Stomach (tissue), 8 donors: ENCODE measurements at regions not wholly inside any gene's neighbourhood (a gene's known extent, or its start where the extent isn't known, plus 50 kb on each side); places are given as distances from the start of the nearest gene placed in this dataset.

Source experiments
- DNase-seq, 2 donors: peaks; one replicate each; pipeline versions ENCODE4 v3.0.0 to v3.0.0-alpha.2; 2013 to 2019
- H3K27ac ChIP-seq, 5 donors: fragments of 200-600 bp in 4 of 5; sonication (generic) in 4 of 5; one replicate each; pipeline ENCODE4 v1.5.1; 2013 to 2019; ENCODE audit warnings: mild to moderate bottlenecking in 1 of 5, moderate library complexity in 1 of 5
- H3K27me3 ChIP-seq, 3 donors: fragments of 200-600 bp; sonication (generic); one replicate each; pipeline ENCODE4 v1.5.1; 2017 to 2019; ENCODE audit warnings: mixed run types in 1 of 3
- H3K36me3 ChIP-seq, 4 donors: fragments of 200-600 bp; sonication (generic); 1 replicate in 3 of 4; 2 replicates in 1 of 4; pipeline ENCODE4 v1.5.1; 2016 to 2019
- H3K4me1 ChIP-seq, 4 donors: fragments of 200-600 bp; sonication (generic); one replicate each; pipeline ENCODE4 v1.5.1; 2016 to 2019
- H3K4me3 ChIP-seq, 4 donors: fragments of 200-600 bp; sonication (generic) in 3 of 4; one replicate each; pipeline ENCODE4 v1.5.1; 2016 to 2019; ENCODE audit warnings: mild to moderate bottlenecking in 1 of 4
- H3K9me3 ChIP-seq, 4 donors: fragments of 200-600 bp; sonication (generic); one replicate each; pipeline ENCODE4 v1.5.1; 2016 to 2019
- EP300 ChIP-seq: sonication (generic); formaldehyde crosslinking; IDR thresholded peaks from one replicate; pipeline ENCODE4 v1.6.1; 2017; ENCODE audit warnings: antibody characterized with exemption
- POLR2A ChIP-seq, 4 donors: fragments of 450-650 bp; IDR thresholded peaks; one replicate each; pipeline ENCODE4 v1.6.1; 2016; ENCODE audit warnings: antibody characterized with exemption in 4 of 4, control low read depth in 2 of 4, mild to moderate bottlenecking in 1 of 4, moderate library complexity in 1 of 4
- POLR2AphosphoS5 ChIP-seq, 3 donors: sonication (generic); formaldehyde crosslinking; IDR thresholded peaks; one replicate each; pipeline ENCODE4 v1.6.1; 2016; ENCODE audit warnings: antibody characterized with exemption in 3 of 3
- WGBS, 5 donors: extraction: QIAGEN DNeasy Blood & Tissue Kit in 3 of 5; methylation state at CpG; one replicate each; pipeline versions ENCODE4 v1.1.5 to v1.1.7; 2013 to 2018; 5-methylcytosine and 5-hydroxymethylcytosine counted together
- intact Hi-C: fragments of 100-400 bp; cut with DNase I; formaldehyde crosslinking; loops from one replicate; pipeline ENCODE4 v1.15.1; 2023; ENCODE audit warnings: low total_unique reads
- TF ChIP-seq, protein P1 (sequence below), 7 experiments: fragments of 450-650 bp in 4 of 7; fragments of 200-600 bp in 3 of 7; sonication (generic) in 3 of 7; IDR thresholded peaks; one replicate each; pipeline ENCODE4 v1.5.1; 2016 to 2019; ENCODE audit warnings: antibody characterized with exemption in 7 of 7, control low read depth in 2 of 7, mild to moderate bottlenecking in 1 of 7
- donor health status: healthy with polysubstance abuse.
- donor health status: Bipolar disorder and iron deficiency.
- donor health status: healthy.

DNA sequence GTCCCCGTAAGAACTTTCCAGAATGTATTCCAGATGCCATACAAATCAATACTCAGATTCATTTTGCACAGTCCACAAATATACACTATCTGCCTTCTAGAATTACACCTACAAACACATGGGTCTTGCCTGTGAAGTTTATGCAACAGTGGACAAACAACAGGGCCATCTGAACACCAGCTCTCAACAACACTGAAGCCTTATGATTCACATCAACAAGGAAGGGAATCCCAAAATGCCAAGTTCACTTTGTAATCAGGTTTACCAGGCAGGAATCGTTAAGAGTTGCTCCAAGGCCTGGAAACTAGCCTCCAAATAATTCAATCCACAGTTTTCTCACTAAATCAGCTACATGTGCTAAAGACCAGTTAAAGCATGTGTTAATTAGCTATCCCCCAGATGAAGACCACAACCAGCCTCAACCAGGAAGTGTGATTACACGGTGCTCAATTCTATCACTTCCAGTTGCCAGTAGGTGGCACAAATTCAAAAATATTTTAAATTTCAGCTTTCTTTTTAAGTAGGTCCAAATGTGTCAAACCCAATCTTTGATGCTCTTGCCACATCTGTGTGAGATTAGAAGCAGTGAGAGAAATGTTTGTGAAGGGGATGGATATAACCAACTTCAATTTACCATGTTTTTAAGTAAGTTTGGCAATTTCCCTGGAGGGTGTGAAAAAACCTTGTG is 139.1 kb upstream of the BDNF start:
- intact Hi-C loops: no loop called here
- no peak for DNase-seq
- no peaks in the 10 kb centered on the region for H3K27me3 ChIP-seq
- peaks cover 0 to 3% (median 0%) of the 10 kb centered on the region in 4 donors for H3K9me3 ChIP-seq
- no peak overlapping the region for H3K4me3 ChIP-seq
- 27 to 46% (median 42%) methylated on average over 3 of the region's 3 CpGs for WGBS, 5 donors
- no peaks in the 10 kb centered on the region for H3K4me1 ChIP-seq
- no peak overlapping the region for H3K27ac ChIP-seq
- no peaks in the 10 kb centered on the region for H3K36me3 ChIP-seq
- TF ChIP-seq, protein P1, sequence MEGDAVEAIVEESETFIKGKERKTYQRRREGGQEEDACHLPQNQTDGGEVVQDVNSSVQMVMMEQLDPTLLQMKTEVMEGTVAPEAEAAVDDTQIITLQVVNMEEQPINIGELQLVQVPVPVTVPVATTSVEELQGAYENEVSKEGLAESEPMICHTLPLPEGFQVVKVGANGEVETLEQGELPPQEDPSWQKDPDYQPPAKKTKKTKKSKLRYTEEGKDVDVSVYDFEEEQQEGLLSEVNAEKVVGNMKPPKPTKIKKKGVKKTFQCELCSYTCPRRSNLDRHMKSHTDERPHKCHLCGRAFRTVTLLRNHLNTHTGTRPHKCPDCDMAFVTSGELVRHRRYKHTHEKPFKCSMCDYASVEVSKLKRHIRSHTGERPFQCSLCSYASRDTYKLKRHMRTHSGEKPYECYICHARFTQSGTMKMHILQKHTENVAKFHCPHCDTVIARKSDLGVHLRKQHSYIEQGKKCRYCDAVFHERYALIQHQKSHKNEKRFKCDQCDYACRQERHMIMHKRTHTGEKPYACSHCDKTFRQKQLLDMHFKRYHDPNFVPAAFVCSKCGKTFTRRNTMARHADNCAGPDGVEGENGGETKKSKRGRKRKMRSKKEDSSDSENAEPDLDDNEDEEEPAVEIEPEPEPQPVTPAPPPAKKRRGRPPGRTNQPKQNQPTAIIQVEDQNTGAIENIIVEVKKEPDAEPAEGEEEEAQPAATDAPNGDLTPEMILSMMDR (IDR thresholded peaks at IDR 0.05): no peak
- no peak for TF ChIP-seq POLR2A (IDR thresholded peaks at IDR 0.05)
- no peak for TF ChIP-seq EP300
- TF ChIP-seq POLR2AphosphoS5 (IDR thresholded peaks at IDR 0.05): no peak

DNA sequence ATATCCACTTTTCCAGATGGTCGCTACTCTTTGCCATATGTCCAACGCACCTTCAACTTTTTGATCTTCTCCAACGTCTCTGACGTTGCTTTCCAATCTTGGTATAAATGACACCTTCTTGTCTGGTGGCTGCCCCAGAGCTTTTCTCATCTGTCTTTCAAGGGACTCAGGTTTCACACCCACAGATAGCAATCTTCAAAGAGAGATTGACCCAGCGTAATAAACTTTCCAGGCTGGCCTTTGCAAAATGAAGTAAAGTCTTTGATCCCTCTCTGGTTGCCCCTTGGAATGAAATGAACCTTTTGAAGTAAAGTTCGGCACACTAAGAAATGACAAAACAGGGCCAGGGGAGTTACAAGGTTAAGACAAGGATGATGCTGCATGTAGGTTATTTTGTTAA is 138.4 kb upstream of the BDNF start:
- Histone ChIP-seq H3K4me1 (no peaks in the 10 kb centered on the region), H3K36me3 (no peaks in the 10 kb centered on the region), H3K4me3 (no peak overlapping the region), H3K27me3 (no peaks in the 10 kb centered on the region), H3K27ac (no peak overlapping the region), H3K9me3 (peaks cover 0 to 3% (median 0%) of the 10 kb centered on the region in 4 donors)
- WGBS, 5 donors: 43 to 62% (median 55%) methylated on average over 6 of the region's 6 CpGs
- no peak for TF ChIP-seq POLR2A (IDR thresholded peaks at IDR 0.05)
- no peak for TF ChIP-seq POLR2AphosphoS5 (IDR thresholded peaks at IDR 0.05)
- no peak for TF ChIP-seq EP300
- no peak for DNase-seq
- intact Hi-C loops: no loop called here

DNA sequence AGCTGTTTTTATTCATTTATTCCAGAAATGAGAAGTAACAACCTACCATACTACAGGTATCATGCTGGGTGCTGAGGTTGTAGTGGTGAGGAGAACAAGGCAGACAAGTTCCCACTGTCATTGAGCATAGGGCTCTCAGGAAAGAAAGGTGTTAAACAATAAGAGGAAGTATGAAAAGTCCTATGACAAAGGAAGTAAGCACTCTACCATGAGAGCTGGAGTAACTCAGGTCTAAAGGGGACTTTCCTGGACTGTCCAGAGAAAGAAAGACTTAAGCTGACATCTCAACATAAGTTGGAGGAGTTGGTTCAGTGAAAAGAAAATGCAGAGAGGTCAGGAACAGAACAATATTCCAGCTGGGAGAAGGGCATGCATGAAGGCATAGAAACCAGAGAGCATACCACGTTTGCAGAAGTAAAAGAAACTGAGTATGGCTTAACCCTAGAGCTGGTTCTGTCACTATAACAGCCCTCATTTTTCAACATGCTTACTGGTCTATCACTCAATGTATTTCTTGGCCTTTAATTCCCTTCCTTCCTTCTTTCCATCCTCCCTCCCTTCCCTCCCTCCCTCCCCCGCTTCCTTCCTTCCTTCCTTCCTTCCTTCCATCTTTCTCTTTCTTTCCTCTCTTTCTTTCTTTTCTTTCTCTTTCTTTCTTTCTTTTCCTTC is 137.8 kb upstream of the BDNF start:
- intact Hi-C loops: no loop called here
- 53 to 62% (median 59%) methylated on average over 2 of the region's 2 CpGs for WGBS, 5 donors
- H3K4me1 ChIP-seq: no peaks in the 10 kb centered on the region
- H3K27me3 ChIP-seq: no peaks in the 10 kb centered on the region
- H3K4me3 ChIP-seq: no peak overlapping the region
- DNase-seq: no peak
- no peak overlapping the region for H3K27ac ChIP-seq
- no peaks in the 10 kb centered on the region for H3K36me3 ChIP-seq
- H3K9me3 ChIP-seq: peaks cover 0 to 3% (median under 1%) of the 10 kb centered on the region in 4 donors
- no peak for TF ChIP-seq EP300
- TF ChIP-seq, protein P1 (IDR thresholded peaks at IDR 0.05): no peak

DNA sequence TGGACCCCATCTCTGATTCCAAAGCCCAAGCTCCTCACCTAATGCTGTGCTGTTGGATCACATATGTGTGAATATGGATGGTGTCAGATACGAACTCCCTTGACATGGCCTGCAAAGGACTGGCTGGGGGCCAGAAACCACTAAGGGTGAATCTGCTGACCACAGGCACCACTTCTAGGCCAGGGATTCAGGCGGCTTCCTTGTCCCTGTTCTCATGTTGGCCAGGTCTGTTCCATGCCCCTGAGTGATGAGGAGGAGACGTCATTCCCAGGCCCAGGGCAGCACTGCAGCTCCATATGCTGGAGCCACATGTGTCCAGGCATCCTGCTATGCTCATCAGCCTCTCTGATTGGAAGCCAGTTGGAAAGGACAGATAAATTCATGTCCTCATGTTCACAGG is 130.0 kb upstream of the BDNF start:
- no peak for DNase-seq
- 78 to 90% (median 81%) methylated on average over 3 of the region's 3 CpGs for WGBS, 5 donors
- H3K9me3 ChIP-seq: peaks cover 0 to 10% (median 0%) of the 10 kb centered on the region in 4 donors
- H3K36me3 ChIP-seq: no peaks in the 10 kb centered on the region
- no peaks in the 10 kb centered on the region for H3K27me3 ChIP-seq
- no peak for TF ChIP-seq EP300
- TF ChIP-seq POLR2AphosphoS5 (IDR thresholded peaks at IDR 0.05): no peak
- TF ChIP-seq, protein P1 (IDR thresholded peaks at IDR 0.05): no peak
- H3K4me1 ChIP-seq: no peaks in the 10 kb centered on the region
- intact Hi-C loops: no loop called here
- H3K27ac ChIP-seq: no peak overlapping the region
- no peak overlapping the region for H3K4me3 ChIP-seq

DNA sequence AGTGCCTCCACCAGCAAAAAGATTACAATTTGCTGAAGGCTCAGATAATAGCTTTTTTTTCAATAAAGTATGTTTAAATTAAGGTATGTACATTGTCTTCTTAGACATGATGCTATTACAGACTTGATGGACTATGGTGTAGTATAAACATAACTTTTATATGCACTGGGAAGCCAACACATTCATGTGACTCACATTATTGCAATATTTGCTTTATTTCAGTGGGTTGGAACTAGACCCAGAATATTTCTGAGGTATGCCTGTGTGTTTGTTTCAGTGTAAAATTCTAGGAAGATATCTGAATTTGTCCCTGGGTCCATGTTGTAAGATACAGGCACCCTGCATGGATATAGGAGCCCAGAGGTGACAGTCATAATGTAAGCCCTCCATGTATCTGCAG is 120.0 kb upstream of the BDNF start:
- no peak overlapping the region for H3K4me3 ChIP-seq
- H3K36me3 ChIP-seq: no peaks in the 10 kb centered on the region
- H3K4me1 ChIP-seq: no peaks in the 10 kb centered on the region
- TF ChIP-seq POLR2AphosphoS5 (IDR thresholded peaks at IDR 0.05): no peak
- no peak for TF ChIP-seq EP300
- TF ChIP-seq, protein P1 (IDR thresholded peaks at IDR 0.05): no peak
- TF ChIP-seq POLR2A (IDR thresholded peaks at IDR 0.05): no peak
- no peaks in the 10 kb centered on the region for H3K9me3 ChIP-seq
- H3K27ac ChIP-seq: no peak overlapping the region
- DNase-seq: no peak
- intact Hi-C loops: no loop called here
- H3K27me3 ChIP-seq: no peaks in the 10 kb centered on the region
